ENCODE measurements at regions not wholly inside any gene's neighbourhood (a gene's known extent, or its start where the extent isn't known, plus 50 kb on each side); places are given as distances from the start of the nearest gene placed in this dataset.

DNA sequence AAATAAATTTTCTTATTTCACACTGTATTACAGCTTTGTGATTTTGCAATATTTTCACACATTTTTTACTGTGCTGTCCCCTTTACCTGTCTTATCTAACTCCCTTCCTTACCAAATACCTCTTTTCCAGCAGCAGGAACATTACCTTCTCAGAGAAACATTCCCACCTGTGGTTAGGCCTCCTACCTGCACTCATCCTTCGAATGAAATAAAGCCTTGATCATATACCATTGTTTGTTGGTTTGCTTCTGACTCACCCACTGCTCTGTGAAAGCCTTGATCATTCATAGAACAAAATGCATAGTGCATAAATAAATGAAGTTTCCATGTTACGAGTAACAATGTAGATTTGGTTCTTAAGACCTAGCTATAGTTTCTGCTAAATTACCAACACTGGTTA is 256.3 kb downstream of the ARL4A start:
- TF ChIP-seq SIN3A (IDR thresholded peaks at IDR 0.05; ENCODE audit: borderline replicate concordance, insufficient read depth, low read length) (no peak), TAF1 (IDR thresholded peaks at IDR 0.05; ENCODE audit: borderline replicate concordance, insufficient read depth, low read length) (no peak), POLR2AphosphoS5 (IDR thresholded peaks at IDR 0.05; ENCODE audit: low read depth, low read length) (no peak), FOXP2 (optimal IDR thresholded peaks at IDR 0.05; ENCODE audit: borderline replicate concordance, extremely low read depth, extremely low read length, insufficient read depth) (no peak)
- TF ChIP-seq, protein P1, sequence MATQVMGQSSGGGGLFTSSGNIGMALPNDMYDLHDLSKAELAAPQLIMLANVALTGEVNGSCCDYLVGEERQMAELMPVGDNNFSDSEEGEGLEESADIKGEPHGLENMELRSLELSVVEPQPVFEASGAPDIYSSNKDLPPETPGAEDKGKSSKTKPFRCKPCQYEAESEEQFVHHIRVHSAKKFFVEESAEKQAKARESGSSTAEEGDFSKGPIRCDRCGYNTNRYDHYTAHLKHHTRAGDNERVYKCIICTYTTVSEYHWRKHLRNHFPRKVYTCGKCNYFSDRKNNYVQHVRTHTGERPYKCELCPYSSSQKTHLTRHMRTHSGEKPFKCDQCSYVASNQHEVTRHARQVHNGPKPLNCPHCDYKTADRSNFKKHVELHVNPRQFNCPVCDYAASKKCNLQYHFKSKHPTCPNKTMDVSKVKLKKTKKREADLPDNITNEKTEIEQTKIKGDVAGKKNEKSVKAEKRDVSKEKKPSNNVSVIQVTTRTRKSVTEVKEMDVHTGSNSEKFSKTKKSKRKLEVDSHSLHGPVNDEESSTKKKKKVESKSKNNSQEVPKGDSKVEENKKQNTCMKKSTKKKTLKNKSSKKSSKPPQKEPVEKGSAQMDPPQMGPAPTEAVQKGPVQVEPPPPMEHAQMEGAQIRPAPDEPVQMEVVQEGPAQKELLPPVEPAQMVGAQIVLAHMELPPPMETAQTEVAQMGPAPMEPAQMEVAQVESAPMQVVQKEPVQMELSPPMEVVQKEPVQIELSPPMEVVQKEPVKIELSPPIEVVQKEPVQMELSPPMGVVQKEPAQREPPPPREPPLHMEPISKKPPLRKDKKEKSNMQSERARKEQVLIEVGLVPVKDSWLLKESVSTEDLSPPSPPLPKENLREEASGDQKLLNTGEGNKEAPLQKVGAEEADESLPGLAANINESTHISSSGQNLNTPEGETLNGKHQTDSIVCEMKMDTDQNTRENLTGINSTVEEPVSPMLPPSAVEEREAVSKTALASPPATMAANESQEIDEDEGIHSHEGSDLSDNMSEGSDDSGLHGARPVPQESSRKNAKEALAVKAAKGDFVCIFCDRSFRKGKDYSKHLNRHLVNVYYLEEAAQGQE (IDR thresholded peaks at IDR 0.05; ENCODE audit: insufficient read depth in 1 of 2, low read depth in 2 of 2, low read length in 2 of 2) = no peak

DNA sequence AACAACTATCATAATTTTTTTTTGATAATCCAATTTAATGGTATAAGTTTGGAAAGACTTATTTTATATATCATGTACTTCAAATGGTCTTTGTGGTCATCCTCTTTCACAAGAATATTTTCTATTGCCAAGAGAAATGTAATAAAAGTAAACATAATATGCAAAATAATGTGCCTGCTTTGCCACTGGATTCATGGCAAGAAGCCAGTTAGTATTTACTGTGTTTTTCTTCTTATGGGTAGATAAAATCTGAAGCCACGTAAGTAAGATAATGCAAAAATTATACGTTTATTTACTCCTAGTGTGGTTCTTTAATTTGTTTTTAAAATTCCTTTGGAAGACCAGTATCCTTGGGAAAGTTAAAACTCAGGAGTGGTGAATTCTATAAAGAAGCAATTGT is 258.5 kb downstream of the ARL4A start:
- TF ChIP-seq TAF1 (IDR thresholded peaks at IDR 0.05; ENCODE audit: borderline replicate concordance, insufficient read depth, low read length) = no peak
- no peak for TF ChIP-seq FOXP2 (optimal IDR thresholded peaks at IDR 0.05; ENCODE audit: borderline replicate concordance, extremely low read depth, extremely low read length, insufficient read depth)
- TF ChIP-seq, protein P1 (IDR thresholded peaks at IDR 0.05; ENCODE audit: insufficient read depth in 1 of 2, low read depth in 2 of 2, low read length in 2 of 2) = no peak
- TF ChIP-seq SIN3A (IDR thresholded peaks at IDR 0.05; ENCODE audit: borderline replicate concordance, insufficient read depth, low read length) = no peak
- no peak for TF ChIP-seq POLR2AphosphoS5 (IDR thresholded peaks at IDR 0.05; ENCODE audit: low read depth, low read length)

DNA sequence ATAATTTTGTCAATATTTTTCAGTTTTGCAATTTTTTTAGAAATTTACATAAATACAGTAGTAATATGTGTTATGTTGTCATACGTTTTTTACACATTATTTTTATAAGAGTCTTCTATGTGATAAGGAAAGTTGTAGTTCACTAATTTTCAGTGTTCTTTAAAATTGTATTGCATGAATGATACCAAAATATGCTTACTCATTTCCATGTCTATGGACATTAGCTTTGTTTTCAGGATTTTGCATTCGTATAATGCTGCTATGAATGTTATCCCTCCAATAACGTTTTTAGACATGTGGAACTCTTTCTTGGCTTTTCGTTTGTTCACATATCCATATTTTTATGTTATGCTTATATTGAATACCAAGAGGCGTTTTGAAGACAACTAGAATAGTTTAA is 260.0 kb downstream of the ARL4A start:
- TF ChIP-seq TAF1 (IDR thresholded peaks at IDR 0.05; ENCODE audit: borderline replicate concordance, insufficient read depth, low read length) (no peak), POLR2AphosphoS5 (IDR thresholded peaks at IDR 0.05; ENCODE audit: low read depth, low read length) (no peak), FOXP2 (optimal IDR thresholded peaks at IDR 0.05; ENCODE audit: borderline replicate concordance, extremely low read depth, extremely low read length, insufficient read depth) (no peak)
- TF ChIP-seq, protein P1 (IDR thresholded peaks at IDR 0.05; ENCODE audit: insufficient read depth in 1 of 2, low read depth in 2 of 2, low read length in 2 of 2) = no peak

GRCh38 chr7:12949060-12949931 is 261.9 kb downstream of the ARL4A start:
- TF ChIP-seq TAF1 (IDR thresholded peaks at IDR 0.05; ENCODE audit: borderline replicate concordance, insufficient read depth, low read length) = peak; percentile 39; the same call in 1 of the 2 replicates
- TF ChIP-seq, protein P1 (IDR thresholded peaks at IDR 0.05; ENCODE audit: insufficient read depth in 1 of 2, low read depth in 2 of 2, low read length in 2 of 2) = no peak
- TF ChIP-seq FOXP2 (optimal IDR thresholded peaks at IDR 0.05; ENCODE audit: borderline replicate concordance, extremely low read depth, extremely low read length, insufficient read depth) = no peak
